ENCODE measurements at regions not wholly inside any gene's neighbourhood (a gene's known extent, or its start where the extent isn't known, plus 50 kb on each side); places are given as distances from the start of the nearest gene placed in this dataset.

- no peak for TF ChIP-seq POLR2A (IDR thresholded peaks at IDR 0.05; ENCODE audit: low read depth, low read length)
- TF ChIP-seq EZH2 (IDR thresholded peaks at IDR 0.05; ENCODE audit: borderline replicate concordance, low read depth, low read length, severe bottlenecking): no peak
These were observed 291.6 kb downstream of the SOX4 start for GRCh38 chr6:21885111-21885510.

Data from endothelial cell of umbilical vein (primary cell).